KMS-11 (cell line): ENCODE measurements at regions not wholly inside any gene's neighbourhood (a gene's known extent, or its start where the extent isn't known, plus 50 kb on each side); places are given as distances from the start of the nearest gene placed in this dataset.
"Not testable (repeated sequence)": the region's sequence is repeated elsewhere in the genome, so short reads cannot be mapped to it uniquely, and the experiment has no call there.

Experiments
- H2AFZ ChIP-seq: fragments of 200-600 bp; sonication (generic); 2 replicates; pipeline ENCODE4 v1.6.1; 2016; ENCODE audit warnings: antibody characterized with exemption, mixed run types, low read depth
- H3K27ac ChIP-seq: fragments of 200-600 bp; sonication (generic); 2 replicates; pipeline ENCODE4 v1.6.1; 2016; ENCODE audit warnings: mild to moderate bottlenecking, mixed run types
- H3K27me3 ChIP-seq: fragments of 200-600 bp; sonication (generic); 2 replicates; pipeline ENCODE4 v1.6.1; 2017; ENCODE audit warnings: mild to moderate bottlenecking, low read depth, mixed run types, moderate library complexity; ENCODE audit not compliant: insufficient read depth
- H3K36me3 ChIP-seq: fragments of 200-600 bp; sonication (generic); 2 replicates; pipeline ENCODE4 v1.6.1; 2017; ENCODE audit warnings: mild to moderate bottlenecking, mixed run types; ENCODE audit not compliant: insufficient read depth
- H3K4me1 ChIP-seq: fragments of 200-600 bp; sonication (generic); 2 replicates; pipeline ENCODE4 v1.6.1; 2016; ENCODE audit warnings: mild to moderate bottlenecking, low read depth, mixed run types; ENCODE audit not compliant: poor library complexity, severe bottlenecking
- H3K4me2 ChIP-seq: fragments of 200-600 bp; sonication (generic); 2 replicates; pipeline ENCODE4 v1.7.0; 2016; ENCODE audit warnings: mild to moderate bottlenecking, mixed run types
- H3K4me3 ChIP-seq: fragments of 200-600 bp; sonication (generic); IDR thresholded peaks from 2 replicates; pipeline ENCODE4 v1.6.1; 2017; ENCODE audit warnings: low read depth, low read length, mixed read lengths; ENCODE audit not compliant: insufficient read depth
- H3K79me2 ChIP-seq: fragments of 200-600 bp; sonication (generic); 2 replicates; pipeline ENCODE4 v1.6.1; 2016; ENCODE audit warnings: low read depth, mixed run types; ENCODE audit not compliant: insufficient read depth
- H3K9ac ChIP-seq: fragments of 200-600 bp; sonication (generic); 2 replicates; pipeline ENCODE4 v1.6.1; 2016; ENCODE audit warnings: mild to moderate bottlenecking, mixed run types
- H4K20me1 ChIP-seq: fragments of 200-600 bp; sonication (generic); 2 replicates; pipeline ENCODE4 v1.6.1; 2016; ENCODE audit warnings: mild to moderate bottlenecking, mixed run types; ENCODE audit not compliant: insufficient read depth
- TF ChIP-seq, protein P1 (sequence below): fragments of 200-600 bp; sonication (generic); conservative IDR thresholded peaks from 2 replicates; pipeline ENCODE4 v1.6.1; 2017; ENCODE audit warnings: low read depth, mild to moderate bottlenecking, antibody characterized with exemption, low read length, moderate library complexity, mixed read lengths

- peak overlapping the region; percentile 86; the same call in 1 of the 2 replicates for H3K27ac ChIP-seq
- no peaks in the 10 kb centered on the region for H4K20me1 ChIP-seq
- peak overlapping the region; percentile 20; the same call in 1 of the 2 replicates for H2AFZ ChIP-seq
- H3K9ac ChIP-seq: no peak overlapping the region
- H3K36me3 ChIP-seq: no peaks in the 10 kb centered on the region
- H3K4me1 ChIP-seq: peaks cover 97% of the 10 kb centered on the region
- TF ChIP-seq, protein P1, sequence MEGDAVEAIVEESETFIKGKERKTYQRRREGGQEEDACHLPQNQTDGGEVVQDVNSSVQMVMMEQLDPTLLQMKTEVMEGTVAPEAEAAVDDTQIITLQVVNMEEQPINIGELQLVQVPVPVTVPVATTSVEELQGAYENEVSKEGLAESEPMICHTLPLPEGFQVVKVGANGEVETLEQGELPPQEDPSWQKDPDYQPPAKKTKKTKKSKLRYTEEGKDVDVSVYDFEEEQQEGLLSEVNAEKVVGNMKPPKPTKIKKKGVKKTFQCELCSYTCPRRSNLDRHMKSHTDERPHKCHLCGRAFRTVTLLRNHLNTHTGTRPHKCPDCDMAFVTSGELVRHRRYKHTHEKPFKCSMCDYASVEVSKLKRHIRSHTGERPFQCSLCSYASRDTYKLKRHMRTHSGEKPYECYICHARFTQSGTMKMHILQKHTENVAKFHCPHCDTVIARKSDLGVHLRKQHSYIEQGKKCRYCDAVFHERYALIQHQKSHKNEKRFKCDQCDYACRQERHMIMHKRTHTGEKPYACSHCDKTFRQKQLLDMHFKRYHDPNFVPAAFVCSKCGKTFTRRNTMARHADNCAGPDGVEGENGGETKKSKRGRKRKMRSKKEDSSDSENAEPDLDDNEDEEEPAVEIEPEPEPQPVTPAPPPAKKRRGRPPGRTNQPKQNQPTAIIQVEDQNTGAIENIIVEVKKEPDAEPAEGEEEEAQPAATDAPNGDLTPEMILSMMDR: no peak
- peak overlapping the region; percentile 63 for H3K4me2 ChIP-seq
- H3K27me3 ChIP-seq: no peaks in the 10 kb centered on the region
- no peak overlapping the region for H3K4me3 ChIP-seq
- H3K79me2 ChIP-seq: no peaks in the 10 kb centered on the region
These were observed 1035.5 kb downstream of the SOCS6 start for GRCh38 chr18:71324356-71324755.

DNA sequence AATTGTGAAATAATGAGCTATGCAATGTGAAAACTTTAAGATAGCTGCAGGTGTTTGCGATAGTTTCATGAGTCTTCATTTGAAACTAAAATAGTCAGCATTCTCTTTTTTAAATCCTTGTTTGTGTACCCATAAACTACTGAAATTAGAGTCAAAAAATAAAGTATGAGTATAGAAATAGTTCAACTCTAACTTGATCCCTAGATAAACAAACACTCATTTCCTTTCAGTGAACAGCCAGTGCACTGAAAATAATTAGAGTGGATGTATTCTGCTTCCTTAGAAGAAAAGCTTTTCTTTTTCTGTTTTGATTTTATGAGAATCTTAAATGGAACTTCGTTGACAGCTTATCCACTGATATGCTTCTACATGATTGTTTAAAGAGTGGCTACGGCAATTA lies 1033.4 kb downstream of the SOCS6 start:
- peak overlapping the region; percentile 31; the same call in 1 of the 2 replicates for H3K9ac ChIP-seq
- H3K4me3 ChIP-seq: no peak overlapping the region
- peak overlapping the region; percentile 60 for H2AFZ ChIP-seq
- H3K4me1 ChIP-seq: peaks cover 94% of the 10 kb centered on the region
- no peaks in the 10 kb centered on the region for H3K36me3 ChIP-seq
- peak overlapping the region; percentile 86 for H3K27ac ChIP-seq
- H4K20me1 ChIP-seq: no peaks in the 10 kb centered on the region
- no peaks in the 10 kb centered on the region for H3K79me2 ChIP-seq
- H3K4me2 ChIP-seq: peak overlapping the region; percentile 63
- TF ChIP-seq, protein P1: no peak
- no peaks in the 10 kb centered on the region for H3K27me3 ChIP-seq

GRCh38 chr18:71321319-71321718 lies 1032.5 kb downstream of the SOCS6 start:
- Histone ChIP-seq H2AFZ (peak overlapping the region; percentile 60), H3K9ac (peak overlapping the region; percentile 20; the same call in 1 of the 2 replicates), H3K4me1 (peaks cover 92% of the 10 kb centered on the region), H4K20me1 (no peaks in the 10 kb centered on the region), H3K4me3 (no peak overlapping the region), H3K27ac (peak overlapping the region; percentile 86), H3K79me2 (no peaks in the 10 kb centered on the region), H3K4me2 (peak overlapping the region; percentile 63), H3K27me3 (no peaks in the 10 kb centered on the region), H3K36me3 (no peaks in the 10 kb centered on the region)
- TF ChIP-seq, protein P1: no peak

GRCh38 chr18:71304856-71305255 lies 1016.0 kb downstream of the SOCS6 start:
- H3K79me2 ChIP-seq: no peaks in the 10 kb centered on the region
- no peaks in the 10 kb centered on the region for H3K27me3 ChIP-seq

GRCh38 chr18:71303743-71304142 lies 1014.9 kb downstream of the SOCS6 start:
- not testable (repeated sequence) for H3K27ac ChIP-seq, H3K79me2 ChIP-seq, H4K20me1 ChIP-seq, H3K4me3 ChIP-seq, H3K27me3 ChIP-seq, H3K4me1 ChIP-seq, H2AFZ ChIP-seq, H3K36me3 ChIP-seq, H3K9ac ChIP-seq, H3K4me2 ChIP-seq

More at GRCh38 chr18:71304856-71305255, 1016.0 kb downstream of the SOCS6 start:
- Histone ChIP-seq H2AFZ (no peak overlapping the region), H3K27ac (no peak overlapping the region), H3K4me1 (peaks cover 6% of the 10 kb centered on the region), H3K4me2 (no peak overlapping the region), H3K4me3 (no peak overlapping the region), H3K9ac (no peak overlapping the region), H3K36me3 (no peaks in the 10 kb centered on the region), H4K20me1 (no peaks in the 10 kb centered on the region)
- TF ChIP-seq, protein P1: no peak
